ENCODE measurements at regions not wholly inside any gene's neighbourhood (a gene's known extent, or its start where the extent isn't known, plus 50 kb on each side); places are given as distances from the start of the nearest gene placed in this dataset.

DNA sequence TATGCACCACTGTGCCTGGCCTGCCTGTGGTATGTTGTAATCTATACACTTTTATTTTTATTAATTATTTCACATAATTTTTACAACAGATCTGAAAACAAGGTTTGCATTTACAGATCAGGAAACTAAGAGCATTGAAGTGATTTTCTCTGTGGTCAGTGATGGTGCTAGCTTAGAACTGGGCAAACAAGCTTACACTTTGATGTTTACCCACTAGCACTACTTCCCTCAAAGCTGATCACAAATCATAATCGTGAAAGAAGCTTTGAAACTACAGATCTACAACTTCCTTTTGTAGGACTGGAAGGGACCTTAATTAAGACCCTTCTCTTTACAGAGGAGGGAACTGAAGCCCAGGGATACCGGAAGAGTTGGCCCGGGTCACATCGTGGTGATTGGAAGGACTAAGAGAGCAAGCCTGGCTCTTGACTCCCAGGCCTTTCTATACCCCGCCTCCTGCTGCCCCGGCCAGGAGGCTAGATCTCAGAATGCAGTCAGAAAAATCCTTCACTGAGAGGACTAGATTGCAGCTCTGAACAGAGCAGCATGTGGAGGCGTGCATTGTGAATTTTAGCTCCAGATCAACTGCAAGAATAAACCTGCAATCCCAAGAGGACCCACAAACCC, 93.7 kb upstream of the ZNF827 start:
- TF ChIP-seq, protein P1, sequence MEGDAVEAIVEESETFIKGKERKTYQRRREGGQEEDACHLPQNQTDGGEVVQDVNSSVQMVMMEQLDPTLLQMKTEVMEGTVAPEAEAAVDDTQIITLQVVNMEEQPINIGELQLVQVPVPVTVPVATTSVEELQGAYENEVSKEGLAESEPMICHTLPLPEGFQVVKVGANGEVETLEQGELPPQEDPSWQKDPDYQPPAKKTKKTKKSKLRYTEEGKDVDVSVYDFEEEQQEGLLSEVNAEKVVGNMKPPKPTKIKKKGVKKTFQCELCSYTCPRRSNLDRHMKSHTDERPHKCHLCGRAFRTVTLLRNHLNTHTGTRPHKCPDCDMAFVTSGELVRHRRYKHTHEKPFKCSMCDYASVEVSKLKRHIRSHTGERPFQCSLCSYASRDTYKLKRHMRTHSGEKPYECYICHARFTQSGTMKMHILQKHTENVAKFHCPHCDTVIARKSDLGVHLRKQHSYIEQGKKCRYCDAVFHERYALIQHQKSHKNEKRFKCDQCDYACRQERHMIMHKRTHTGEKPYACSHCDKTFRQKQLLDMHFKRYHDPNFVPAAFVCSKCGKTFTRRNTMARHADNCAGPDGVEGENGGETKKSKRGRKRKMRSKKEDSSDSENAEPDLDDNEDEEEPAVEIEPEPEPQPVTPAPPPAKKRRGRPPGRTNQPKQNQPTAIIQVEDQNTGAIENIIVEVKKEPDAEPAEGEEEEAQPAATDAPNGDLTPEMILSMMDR (IDR thresholded peaks at IDR 0.05): no peak
- no peak for TF ChIP-seq POLR2A (IDR thresholded peaks at IDR 0.05)
- Histone ChIP-seq H3K27ac (peak overlapping the region in 2 of 4 donors; percentile 34 to 42), H3K9me3 (peaks cover 0 to 3% (median 0%) of the 10 kb centered on the region in 3 donors), H3K4me1 (peaks cover 0 to 20% (median 7%) of the 10 kb centered on the region in 3 donors), H3K4me3 (no peak overlapping the region), H3K27me3 (no peaks in the 10 kb centered on the region), H3K36me3 (no peaks in the 10 kb centered on the region)
- 6 to 52% methylated on average over 6 to 7 of the region's 7 CpGs for WGBS, 2 donors
- intact Hi-C loops (cut with DNase I): no loop called here
- DNase-seq: no peak

DNA sequence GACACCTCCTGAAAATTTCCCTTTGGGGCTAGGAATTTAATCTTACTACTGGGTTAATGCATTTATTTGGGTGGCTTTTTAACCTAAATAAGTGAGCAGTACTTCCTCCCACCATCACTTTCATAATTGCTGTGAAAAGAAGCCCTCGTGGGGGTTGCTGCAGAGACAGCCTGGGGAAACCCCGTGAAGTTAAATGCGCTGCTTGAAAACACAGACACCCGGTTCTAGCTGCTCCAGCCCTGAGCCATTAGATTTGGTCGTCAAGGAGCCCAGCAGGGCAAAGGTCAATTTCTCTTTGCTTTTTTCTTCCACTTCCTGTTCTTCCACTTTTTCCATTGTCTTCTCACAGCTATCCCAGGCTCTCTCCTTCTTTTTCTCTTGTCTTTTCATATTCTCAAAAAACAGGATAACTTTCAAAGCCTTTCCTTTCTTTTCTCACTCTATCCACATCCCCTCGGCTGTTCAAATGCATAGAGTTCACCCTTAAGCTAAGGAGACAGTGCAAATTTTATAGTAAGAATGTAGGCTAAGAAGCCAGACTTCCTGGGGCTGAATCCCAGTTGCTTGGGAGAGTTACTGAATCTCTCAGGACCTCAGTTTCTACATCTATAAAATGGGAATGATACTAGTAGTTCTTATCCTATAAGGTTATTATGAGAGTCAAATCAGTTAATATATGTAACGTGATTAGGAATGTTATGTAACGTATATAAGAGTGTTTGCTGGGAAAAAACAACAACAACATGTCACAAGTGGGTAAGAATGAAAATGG, 91.5 kb upstream of the ZNF827 start:
- no peaks in the 10 kb centered on the region for H3K36me3 ChIP-seq
- WGBS, 2 donors: 32 to 35% methylated on average over 8 of the region's 8 CpGs
- H3K4me1 ChIP-seq: peaks cover 0 to 20% (median 7%) of the 10 kb centered on the region in 3 donors
- no peaks in the 10 kb centered on the region for H3K27me3 ChIP-seq
- no peak for DNase-seq
- no peak overlapping the region for H3K27ac ChIP-seq
- peaks cover 0 to 3% (median 0%) of the 10 kb centered on the region in 3 donors for H3K9me3 ChIP-seq
- intact Hi-C loops (cut with DNase I): no loop called here
- no peak overlapping the region for H3K4me3 ChIP-seq
- no peak for TF ChIP-seq POLR2A (IDR thresholded peaks at IDR 0.05)
- TF ChIP-seq, protein P1 (IDR thresholded peaks at IDR 0.05): no peak

DNA sequence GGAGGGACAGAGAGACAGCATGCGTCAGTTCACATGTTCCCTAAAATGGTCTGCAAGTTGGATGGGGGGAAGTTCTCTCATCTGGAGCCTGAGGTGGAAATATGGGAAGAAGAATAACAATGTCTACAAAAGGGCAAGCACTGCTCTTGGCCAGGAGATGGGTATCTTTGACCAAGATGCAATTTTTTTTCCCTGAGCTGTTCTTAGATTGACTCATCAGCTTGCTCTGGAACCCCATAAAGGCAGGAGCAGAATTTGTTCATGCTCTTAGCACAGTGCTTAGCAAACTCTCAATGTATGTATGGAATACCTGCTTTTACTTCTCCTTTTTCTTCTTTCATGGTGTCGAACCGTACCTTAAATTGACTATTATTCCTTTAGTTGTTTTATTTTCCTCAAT, 90.5 kb upstream of the ZNF827 start:
- no peak overlapping the region for H3K27ac ChIP-seq
- no peak for DNase-seq
- no peaks in the 10 kb centered on the region for H3K9me3 ChIP-seq
- no peak for TF ChIP-seq POLR2A (IDR thresholded peaks at IDR 0.05)
- WGBS, 2 donors: 87 to 94% methylated on average over 3 of the region's 3 CpGs
- intact Hi-C loops (cut with DNase I): no loop called here
- H3K36me3 ChIP-seq: no peaks in the 10 kb centered on the region
- H3K27me3 ChIP-seq: no peaks in the 10 kb centered on the region
- H3K4me3 ChIP-seq: no peak overlapping the region
- H3K4me1 ChIP-seq: peaks cover 0 to 20% (median 7%) of the 10 kb centered on the region in 3 donors

DNA sequence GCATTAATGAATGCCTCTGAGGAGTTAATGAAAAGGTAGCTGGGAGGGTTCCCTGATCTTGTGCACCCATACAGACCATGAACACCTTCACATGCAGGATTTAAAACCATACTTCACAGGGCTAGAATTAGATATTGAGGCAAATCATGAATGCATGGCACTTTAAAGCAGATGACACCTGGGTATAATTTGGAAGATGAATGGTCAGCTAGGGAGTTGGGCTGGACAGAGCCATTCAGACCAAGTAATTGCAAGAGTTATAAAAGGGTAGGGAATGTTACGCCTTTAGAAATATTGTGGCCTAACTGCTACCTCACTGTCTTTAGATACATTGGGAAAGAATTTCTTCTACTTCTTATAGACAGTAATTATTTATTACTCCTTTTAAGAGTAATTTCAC, 89.1 kb upstream of the ZNF827 start:
- H3K27me3 ChIP-seq: no peaks in the 10 kb centered on the region
- H3K9me3 ChIP-seq: no peaks in the 10 kb centered on the region
- H3K4me3 ChIP-seq: no peak overlapping the region
- intact Hi-C loops (cut with DNase I): no loop called here
- no peak for TF ChIP-seq POLR2A (IDR thresholded peaks at IDR 0.05)
- TF ChIP-seq, protein P1 (IDR thresholded peaks at IDR 0.05): no peak
- H3K36me3 ChIP-seq: no peaks in the 10 kb centered on the region
- peaks cover 0 to 12% (median 6%) of the 10 kb centered on the region in 3 donors for H3K4me1 ChIP-seq
- 93 to 100% methylated on average over 1 of the region's 1 CpG for WGBS, 2 donors
- no peak overlapping the region for H3K27ac ChIP-seq
- DNase-seq: no peak

DNA sequence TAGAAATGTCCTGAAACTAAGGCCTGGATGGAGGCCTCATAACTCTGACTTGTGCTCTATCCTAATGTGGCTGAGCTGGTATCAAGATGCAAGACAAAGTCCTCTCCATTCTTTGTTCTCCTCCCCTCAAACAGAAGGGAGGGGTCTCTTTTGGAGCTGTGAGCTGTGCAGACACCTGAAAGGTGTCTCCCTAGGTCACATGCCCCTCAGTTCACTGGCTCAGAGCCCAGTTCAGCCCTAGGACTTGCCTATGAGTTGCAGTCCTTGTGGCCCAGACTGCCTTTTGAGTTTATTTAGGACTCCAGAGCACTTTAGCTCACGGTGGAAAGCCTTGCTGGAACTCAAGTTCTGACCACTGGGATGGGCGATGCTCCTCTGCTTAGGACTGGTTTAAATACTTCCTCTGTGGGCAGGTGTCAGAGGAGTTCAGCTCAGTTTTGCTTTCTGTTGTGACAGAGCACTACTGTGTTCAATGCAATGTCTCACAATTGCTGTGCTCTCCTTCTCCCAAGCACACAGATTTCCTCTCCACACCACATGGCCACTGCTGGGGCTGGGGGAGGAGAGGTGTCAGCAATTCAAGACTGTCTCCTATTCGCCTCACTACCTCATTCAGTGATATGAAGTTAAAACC, 84.8 kb upstream of the ZNF827 start:
- WGBS, 2 donors: 67 to 90% methylated on average over 1 of the region's 3 CpGs
- TF ChIP-seq POLR2A (IDR thresholded peaks at IDR 0.05): no peak
- TF ChIP-seq, protein P1 (IDR thresholded peaks at IDR 0.05): no peak
- no peak overlapping the region for H3K27ac ChIP-seq
- intact Hi-C loops (cut with DNase I): no loop called here
- H3K4me1 ChIP-seq: no peaks in the 10 kb centered on the region
- no peak for DNase-seq
- H3K9me3 ChIP-seq: no peaks in the 10 kb centered on the region
- H3K4me3 ChIP-seq: no peak overlapping the region
- no peaks in the 10 kb centered on the region for H3K36me3 ChIP-seq
- no peaks in the 10 kb centered on the region for H3K27me3 ChIP-seq

Data from esophagus squamous epithelium (tissue), 5 donors.